ENCODE measurements at regions not wholly inside any gene's neighbourhood (a gene's known extent, or its start where the extent isn't known, plus 50 kb on each side); places are given as distances from the start of the nearest gene placed in this dataset.
"Not testable (repeated sequence)": the region's sequence is repeated elsewhere in the genome, so short reads cannot be mapped to it uniquely, and the experiment has no call there.

GRCh38 chr2:194883711-194884110, 773.3 kb upstream of the SLC39A10 start:
- no peak for DNase-seq

- no peak for DNase-seq
These were observed 786.0 kb upstream of the SLC39A10 start for GRCh38 chr2:194870974-194871535.

- peak; percentile 15 for DNase-seq
These were observed 789.7 kb upstream of the SLC39A10 start for GRCh38 chr2:194867328-194867727.

GRCh38 chr2:194854941-194855340, 802.1 kb upstream of the SLC39A10 start:
- DNase-seq: no peak

- DNase-seq: no peak
These were observed 814.2 kb upstream of the SLC39A10 start for GRCh38 chr2:194842871-194843270.

GRCh38 chr2:194834371-194834770, 822.7 kb upstream of the SLC39A10 start:
- not testable (repeated sequence) for DNase-seq

- no peak for DNase-seq
These were observed 830.8 kb upstream of the SLC39A10 start for GRCh38 chr2:194826241-194826640.

GRCh38 chr2:194824450-194824849, 832.6 kb upstream of the SLC39A10 start:
- DNase-seq: no peak

GRCh38 chr2:194822657-194823056, 834.4 kb upstream of the SLC39A10 start:
- DNase-seq: no peak

- no peak for DNase-seq
These were observed 834.9 kb upstream of the SLC39A10 start for GRCh38 chr2:194822097-194822496.

- DNase-seq: peak; percentile 44
These were observed 837.7 kb upstream of the SLC39A10 start for GRCh38 chr2:194819367-194819766.

- no peak for DNase-seq
These were observed 841.6 kb upstream of the SLC39A10 start for GRCh38 chr2:194815475-194815874.

- no peak for DNase-seq
These were observed 854.4 kb upstream of the SLC39A10 start for GRCh38 chr2:194802589-194802988.

GRCh38 chr2:194787071-194787470, 870.0 kb upstream of the SLC39A10 start:
- not testable (repeated sequence) for DNase-seq

GRCh38 chr2:194771394-194771793, 885.6 kb upstream of the SLC39A10 start:
- DNase-seq: not testable (repeated sequence)

GRCh38 chr2:194769030-194769429, 888.0 kb upstream of the SLC39A10 start:
- no peak for DNase-seq

GRCh38 chr2:194765723-194766122, 891.3 kb upstream of the SLC39A10 start:
- DNase-seq: no peak

GRCh38 chr2:194750926-194751325, 906.1 kb upstream of the SLC39A10 start:
- no peak for DNase-seq

GRCh38 chr2:194745557-194746146, 911.4 kb upstream of the SLC39A10 start:
- DNase-seq: no peak

- DNase-seq: no peak
These were observed 914.3 kb upstream of the SLC39A10 start for GRCh38 chr2:194742706-194743105.

GRCh38 chr2:194739217-194739616, 917.8 kb upstream of the SLC39A10 start:
- no peak for DNase-seq

GRCh38 chr2:194735837-194736542, 921.0 kb upstream of the SLC39A10 start:
- DNase-seq: no peak

GRCh38 chr2:194730266-194730665, 926.8 kb upstream of the SLC39A10 start:
- no peak for DNase-seq

- no peak for DNase-seq
These were observed 931.9 kb upstream of the SLC39A10 start for GRCh38 chr2:194725169-194725568.
